IgD-negative memory B cell (primary cell): ENCODE measurements at regions not wholly inside any gene's neighbourhood (a gene's known extent, or its start where the extent isn't known, plus 50 kb on each side); places are given as distances from the start of the nearest gene placed in this dataset.
A peak's percentile ranks its signal among the peaks of the same experiment; 100 is the strongest.

Experiments used
- H3K27ac Mint-ChIP-seq, 3 donors: one replicate each; pipeline ENCODE4 v1.8.0; 2020 to 2022; ENCODE audit warnings: mild to moderate bottlenecking in 3 of 3, mixed read lengths in 3 of 3, moderate library complexity in 1 of 3
- H3K27me3 Mint-ChIP-seq: one replicate; pipeline ENCODE4 v1.8.0; 2021; ENCODE audit warnings: mixed read lengths
- H3K36me3 Mint-ChIP-seq: one replicate; pipeline ENCODE4 v1.8.0; 2020; ENCODE audit warnings: mild to moderate bottlenecking, mixed read lengths
- H3K4me1 Mint-ChIP-seq, 3 donors: one replicate each; pipeline ENCODE4 v1.8.0; 2020 to 2022; ENCODE audit warnings: mixed read lengths in 3 of 3, mild to moderate bottlenecking in 1 of 3
- H3K4me3 Mint-ChIP-seq, 4 donors: one replicate each; pipeline ENCODE4 v1.8.0; 2020 to 2022; ENCODE audit warnings: mild to moderate bottlenecking in 4 of 4, mixed read lengths in 4 of 4, moderate library complexity in 3 of 4
- H3K9me3 Mint-ChIP-seq, 3 donors: one replicate each; pipeline ENCODE4 v1.8.0; 2020 to 2021; ENCODE audit warnings: mixed read lengths in 3 of 3, mild to moderate bottlenecking in 1 of 3

- peaks cover 7% of the 10 kb centered on the region for H3K27me3 Mint-ChIP-seq
- no peaks in the 10 kb centered on the region for H3K9me3 Mint-ChIP-seq
- no peak overlapping the region for H3K27ac Mint-ChIP-seq
- H3K4me3 Mint-ChIP-seq, result no peak overlapping the region
- no peaks in the 10 kb centered on the region for H3K4me1 Mint-ChIP-seq
- H3K36me3 Mint-ChIP-seq, result no peaks in the 10 kb centered on the region
Measured at GRCh38 chr1:218659911-218660677, 315.0 kb downstream of the TGFB2 start.

- no peak overlapping the region for H3K4me3 Mint-ChIP-seq
- no peak overlapping the region for H3K27ac Mint-ChIP-seq
- H3K9me3 Mint-ChIP-seq, result no peaks in the 10 kb centered on the region
- peaks cover 0 to 1% (median 0%) of the 10 kb centered on the region in 3 donors for H3K4me1 Mint-ChIP-seq
- no peaks in the 10 kb centered on the region for H3K36me3 Mint-ChIP-seq
- H3K27me3 Mint-ChIP-seq, result peaks cover 5% of the 10 kb centered on the region
Measured at GRCh38 chr1:218660678-218661053, 315.5 kb downstream of the TGFB2 start.

- Mint-ChIP-seq H3K27ac (no peak overlapping the region), H3K27me3 (no peaks in the 10 kb centered on the region), H3K4me1 (peaks cover 0 to 1% (median 0%) of the 10 kb centered on the region in 3 donors), H3K36me3 (no peaks in the 10 kb centered on the region), H3K9me3 (no peaks in the 10 kb centered on the region), H3K4me3 (no peak overlapping the region)
Measured at GRCh38 chr1:218661411-218661810, 316.3 kb downstream of the TGFB2 start.

GRCh38 chr1:218664385-218665170 lies 319.4 kb downstream of the TGFB2 start:
- peaks cover 0 to 1% (median 0%) of the 10 kb centered on the region in 3 donors for H3K4me1 Mint-ChIP-seq
- H3K9me3 Mint-ChIP-seq, result peaks cover 0 to 1% (median 0%) of the 10 kb centered on the region in 3 donors
- H3K27me3 Mint-ChIP-seq, result no peaks in the 10 kb centered on the region
- H3K4me3 Mint-ChIP-seq, result no peak overlapping the region
- no peaks in the 10 kb centered on the region for H3K36me3 Mint-ChIP-seq
- H3K27ac Mint-ChIP-seq, result no peak overlapping the region

GRCh38 chr1:218665221-218665620 lies 320.1 kb downstream of the TGFB2 start:
- Mint-ChIP-seq H3K27ac (no peak overlapping the region), H3K36me3 (no peaks in the 10 kb centered on the region), H3K4me1 (peaks cover 0 to 1% (median 0%) of the 10 kb centered on the region in 3 donors), H3K9me3 (peaks cover 0 to 5% (median 1%) of the 10 kb centered on the region in 3 donors), H3K27me3 (no peaks in the 10 kb centered on the region), H3K4me3 (no peak overlapping the region)

GRCh38 chr1:218666263-218666662 lies 321.1 kb downstream of the TGFB2 start:
- H3K27ac Mint-ChIP-seq, result no peak overlapping the region
- H3K36me3 Mint-ChIP-seq, result no peaks in the 10 kb centered on the region
- H3K9me3 Mint-ChIP-seq, result peaks cover 0 to 9% (median 4%) of the 10 kb centered on the region in 3 donors
- peaks cover 0 to 1% (median 0%) of the 10 kb centered on the region in 3 donors for H3K4me1 Mint-ChIP-seq
- H3K4me3 Mint-ChIP-seq, result no peak overlapping the region
- H3K27me3 Mint-ChIP-seq, result no peaks in the 10 kb centered on the region

GRCh38 chr1:218667781-218668516 lies 322.8 kb downstream of the TGFB2 start:
- Mint-ChIP-seq H3K27ac (no peak overlapping the region), H3K27me3 (no peaks in the 10 kb centered on the region), H3K9me3 (peaks cover 0 to 9% (median 4%) of the 10 kb centered on the region in 3 donors), H3K4me1 (peaks cover 0 to 1% (median 0%) of the 10 kb centered on the region in 3 donors), H3K36me3 (no peaks in the 10 kb centered on the region), H3K4me3 (no peak overlapping the region)

GRCh38 chr1:218669431-218669830 lies 324.3 kb downstream of the TGFB2 start:
- Mint-ChIP-seq H3K27ac (no peak overlapping the region), H3K4me3 (peak overlapping the region in 1 of 4 donors; percentile 28), H3K36me3 (no peaks in the 10 kb centered on the region), H3K4me1 (peaks cover 0 to 1% (median 0%) of the 10 kb centered on the region in 3 donors), H3K27me3 (no peaks in the 10 kb centered on the region), H3K9me3 (peaks cover 0 to 9% (median 4%) of the 10 kb centered on the region in 3 donors)

- no peak overlapping the region for H3K27ac Mint-ChIP-seq
- H3K27me3 Mint-ChIP-seq, result no peaks in the 10 kb centered on the region
- H3K9me3 Mint-ChIP-seq, result peaks cover 0 to 9% (median 4%) of the 10 kb centered on the region in 3 donors
- no peak overlapping the region for H3K4me3 Mint-ChIP-seq
- H3K36me3 Mint-ChIP-seq, result no peaks in the 10 kb centered on the region
- peaks cover 0 to 4% (median 0%) of the 10 kb centered on the region in 3 donors for H3K4me1 Mint-ChIP-seq
Measured at GRCh38 chr1:218670875-218671274, 325.7 kb downstream of the TGFB2 start.

GRCh38 chr1:218671573-218671972 lies 326.4 kb downstream of the TGFB2 start:
- no peaks in the 10 kb centered on the region for H3K36me3 Mint-ChIP-seq
- no peak overlapping the region for H3K4me3 Mint-ChIP-seq
- peaks cover 0 to 4% (median 0%) of the 10 kb centered on the region in 3 donors for H3K4me1 Mint-ChIP-seq
- H3K27me3 Mint-ChIP-seq, result peaks cover 2% of the 10 kb centered on the region
- H3K9me3 Mint-ChIP-seq, result peaks cover 0 to 9% (median 4%) of the 10 kb centered on the region in 3 donors
- no peak overlapping the region for H3K27ac Mint-ChIP-seq

- Mint-ChIP-seq H3K36me3 (no peaks in the 10 kb centered on the region), H3K27me3 (peaks cover 2% of the 10 kb centered on the region), H3K27ac (no peak overlapping the region), H3K9me3 (peaks cover 0 to 9% (median 4%) of the 10 kb centered on the region in 3 donors), H3K4me1 (peaks cover 0 to 4% (median 0%) of the 10 kb centered on the region in 3 donors), H3K4me3 (no peak overlapping the region)
Measured at GRCh38 chr1:218673170-218673569, 328.0 kb downstream of the TGFB2 start.

- no peak overlapping the region for H3K27ac Mint-ChIP-seq
- H3K9me3 Mint-ChIP-seq, result peaks cover 0 to 9% (median 4%) of the 10 kb centered on the region in 3 donors
- no peaks in the 10 kb centered on the region for H3K36me3 Mint-ChIP-seq
- H3K4me3 Mint-ChIP-seq, result peak overlapping the region in 1 of 4 donors; percentile 38
- H3K27me3 Mint-ChIP-seq, result peaks cover 2% of the 10 kb centered on the region
- peaks cover 0 to 4% (median 0%) of the 10 kb centered on the region in 3 donors for H3K4me1 Mint-ChIP-seq
Measured at GRCh38 chr1:218674280-218674773, 329.2 kb downstream of the TGFB2 start.

GRCh38 chr1:218677026-218677425 lies 331.9 kb downstream of the TGFB2 start:
- peaks cover 2% of the 10 kb centered on the region for H3K27me3 Mint-ChIP-seq
- H3K4me3 Mint-ChIP-seq, result no peak overlapping the region
- no peaks in the 10 kb centered on the region for H3K36me3 Mint-ChIP-seq
- no peak overlapping the region for H3K27ac Mint-ChIP-seq
- no peaks in the 10 kb centered on the region for H3K9me3 Mint-ChIP-seq
- peaks cover 0 to 4% (median 0%) of the 10 kb centered on the region in 3 donors for H3K4me1 Mint-ChIP-seq

- peaks cover 2% of the 10 kb centered on the region for H3K27me3 Mint-ChIP-seq
- H3K27ac Mint-ChIP-seq, result no peak overlapping the region
- H3K9me3 Mint-ChIP-seq, result peaks cover 0 to 2% (median 0%) of the 10 kb centered on the region in 3 donors
- peaks cover 0 to 4% (median 0%) of the 10 kb centered on the region in 3 donors for H3K4me1 Mint-ChIP-seq
- no peaks in the 10 kb centered on the region for H3K36me3 Mint-ChIP-seq
- no peak overlapping the region for H3K4me3 Mint-ChIP-seq
Measured at GRCh38 chr1:218679391-218679790, 334.3 kb downstream of the TGFB2 start.
